OCI-LY7 (cell line): ENCODE measurements at regions not wholly inside any gene's neighbourhood (a gene's known extent, or its start where the extent isn't known, plus 50 kb on each side); places are given as distances from the start of the nearest gene placed in this dataset.

Experiments
- CTCF ChIP-seq: fragments of 200-600 bp; sonication (generic); conservative IDR thresholded peaks from 2 replicates; pipeline ENCODE4 v1.5.1; 2014; ENCODE audit warnings: mild to moderate bottlenecking, antibody characterized with exemption, low read length, moderate library complexity, mixed read lengths
- EZH2phosphoT487 ChIP-seq: fragments of 200-600 bp; sonication (generic); IDR thresholded peaks from 2 replicates; pipeline ENCODE4 v1.6.1; 2018; ENCODE audit warnings: low read depth, borderline replicate concordance, mild to moderate bottlenecking, mixed run types, antibody characterized with exemption, low read length, moderate library complexity, mixed read lengths

GRCh38 chr1:172761581-172762486, 102.9 kb downstream of the FASLG start:
- no peak for TF ChIP-seq CTCF
- no peak for TF ChIP-seq EZH2phosphoT487
